Body of pancreas (tissue), 4 donors: ENCODE measurements at regions not wholly inside any gene's neighbourhood (a gene's known extent, or its start where the extent isn't known, plus 50 kb on each side); places are given as distances from the start of the nearest gene placed in this dataset.
A peak's percentile ranks its signal among the peaks of the same experiment; 100 is the strongest.

ENCODE experiments used
- ATAC-seq: fragments of 150-250 bp; one replicate; pipeline ENCODE4 v1.9.1; 2016
- DNase-seq, 4 donors: peaks; one replicate each; pipeline ENCODE4 v3.0.0-alpha.2; 2019
- H3K27ac ChIP-seq, 4 donors: fragments of 200-600 bp; sonication (generic); 1 replicate in 3 of 4; 2 replicates in 1 of 4; pipeline versions ENCODE4 v1.5.1 to v1.6.1; 2016 to 2019; ENCODE audit warnings: mild to moderate bottlenecking in 1 of 4, mixed read lengths in 1 of 4, moderate library complexity in 1 of 4
- H3K27me3 ChIP-seq, 2 donors: fragments of 200-600 bp; sonication (generic); one replicate each; pipeline ENCODE4 v1.6.0; 2016; ENCODE audit warnings: mild to moderate bottlenecking in 1 of 2
- H3K36me3 ChIP-seq, 2 donors: fragments of 200-600 bp; sonication (generic); replicated peaks in 1 of 2; 2 replicates each; pipeline ENCODE4 v1.5.1; 2016; ENCODE audit warnings: low read depth in 2 of 2; ENCODE audit not compliant: insufficient read depth in 1 of 2
- H3K4me1 ChIP-seq: fragments of 200-600 bp; sonication (generic); one replicate; pipeline ENCODE4 v1.6.0; 2016
- H3K4me3 ChIP-seq, 2 donors: fragments of 200-600 bp; sonication (generic); 1 replicate in 1 of 2; 2 replicates in 1 of 2; pipeline ENCODE4 v1.5.1; 2016 to 2019
- H3K9me3 ChIP-seq, 3 donors: fragments of 200-600 bp; sonication (generic); 1 replicate in 2 of 3; 2 replicates in 1 of 3; pipeline ENCODE4 v1.5.1; 2016
- POLR2A ChIP-seq, 3 donors: fragments of 450-650 bp; IDR thresholded peaks; one replicate each; pipeline ENCODE4 v1.6.1; 2016; ENCODE audit warnings: antibody characterized with exemption in 3 of 3, mild to moderate bottlenecking in 2 of 3
- WGBS, 2 donors: methylation state at CpG; one replicate each; pipeline ENCODE4 v1.1.5; 2017; 5-methylcytosine and 5-hydroxymethylcytosine counted together
- intact Hi-C: fragments of 100-400 bp; cut with DNase I; formaldehyde crosslinking; loops from one replicate; pipeline ENCODE4 v1.15.1; 2023
- TF ChIP-seq, protein P1 (sequence below), 7 experiments: fragments of 450-650 bp in 4 of 7; fragments of 200-600 bp in 3 of 7; sonication (generic) in 3 of 7; IDR thresholded peaks; one replicate each; pipeline ENCODE4 v1.5.1; 2016 to 2019; ENCODE audit warnings: antibody characterized with exemption in 7 of 7

- H3K27ac ChIP-seq: no peak overlapping the region
- no peaks in the 10 kb centered on the region for H3K36me3 ChIP-seq
- no peaks in the 10 kb centered on the region for H3K27me3 ChIP-seq
- H3K4me3 ChIP-seq: no peak overlapping the region
- no peak for TF ChIP-seq POLR2A (IDR thresholded peaks at IDR 0.05)
- TF ChIP-seq, protein P1, sequence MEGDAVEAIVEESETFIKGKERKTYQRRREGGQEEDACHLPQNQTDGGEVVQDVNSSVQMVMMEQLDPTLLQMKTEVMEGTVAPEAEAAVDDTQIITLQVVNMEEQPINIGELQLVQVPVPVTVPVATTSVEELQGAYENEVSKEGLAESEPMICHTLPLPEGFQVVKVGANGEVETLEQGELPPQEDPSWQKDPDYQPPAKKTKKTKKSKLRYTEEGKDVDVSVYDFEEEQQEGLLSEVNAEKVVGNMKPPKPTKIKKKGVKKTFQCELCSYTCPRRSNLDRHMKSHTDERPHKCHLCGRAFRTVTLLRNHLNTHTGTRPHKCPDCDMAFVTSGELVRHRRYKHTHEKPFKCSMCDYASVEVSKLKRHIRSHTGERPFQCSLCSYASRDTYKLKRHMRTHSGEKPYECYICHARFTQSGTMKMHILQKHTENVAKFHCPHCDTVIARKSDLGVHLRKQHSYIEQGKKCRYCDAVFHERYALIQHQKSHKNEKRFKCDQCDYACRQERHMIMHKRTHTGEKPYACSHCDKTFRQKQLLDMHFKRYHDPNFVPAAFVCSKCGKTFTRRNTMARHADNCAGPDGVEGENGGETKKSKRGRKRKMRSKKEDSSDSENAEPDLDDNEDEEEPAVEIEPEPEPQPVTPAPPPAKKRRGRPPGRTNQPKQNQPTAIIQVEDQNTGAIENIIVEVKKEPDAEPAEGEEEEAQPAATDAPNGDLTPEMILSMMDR (IDR thresholded peaks at IDR 0.05): no peak
- no peaks in the 10 kb centered on the region for H3K4me1 ChIP-seq
- ATAC-seq (no peak), DNase-seq (no peak)
- intact Hi-C loops: no loop called here
- WGBS, 2 donors: 74 to 87% methylated on average over 2 of the region's 2 CpGs
- H3K9me3 ChIP-seq: no peaks in the 10 kb centered on the region
Observed at GRCh38 chr15:96583671-96584070, 253.2 kb downstream of the NR2F2 start.

- H3K4me1 ChIP-seq: no peaks in the 10 kb centered on the region
- H3K27me3 ChIP-seq: no peaks in the 10 kb centered on the region
- TF ChIP-seq, protein P1 (IDR thresholded peaks at IDR 0.05): peak in 1 of 7 experiments; percentile 10
- no peak for TF ChIP-seq POLR2A (IDR thresholded peaks at IDR 0.05)
- DNase-seq (no peak), ATAC-seq (no peak)
- H3K4me3 ChIP-seq: no peak overlapping the region
- 33 to 35% methylated on average over 9 of the region's 9 CpGs for WGBS, 2 donors
- H3K27ac ChIP-seq: no peak overlapping the region
- no peaks in the 10 kb centered on the region for H3K9me3 ChIP-seq
- intact Hi-C loops: no loop called here
- H3K36me3 ChIP-seq: no peaks in the 10 kb centered on the region
Observed at GRCh38 chr15:96585484-96586386, 255.2 kb downstream of the NR2F2 start.

DNA sequence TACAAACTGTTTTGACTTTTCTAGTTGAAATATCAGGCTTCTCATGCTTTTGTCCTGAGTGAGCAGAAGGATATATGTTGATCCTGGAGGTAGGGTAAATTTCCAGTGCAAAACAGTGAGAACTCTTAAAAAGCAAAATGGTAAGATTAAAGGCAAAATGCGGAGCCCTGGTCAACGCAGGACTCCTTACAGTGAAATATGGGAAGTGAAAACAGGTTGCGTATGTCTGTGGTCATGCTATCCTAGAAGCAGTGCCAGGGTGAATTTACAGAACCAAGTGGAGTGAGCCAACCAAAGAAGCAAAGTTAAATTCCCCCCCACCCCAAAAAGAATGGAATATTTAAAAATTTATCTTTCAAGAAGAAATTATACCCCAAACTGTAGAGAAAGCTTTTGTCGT, 256.4 kb downstream of the NR2F2 start:
- Histone ChIP-seq H3K27me3 (no peaks in the 10 kb centered on the region), H3K36me3 (no peaks in the 10 kb centered on the region), H3K27ac (no peak overlapping the region), H3K9me3 (no peaks in the 10 kb centered on the region), H3K4me1 (no peaks in the 10 kb centered on the region), H3K4me3 (no peak overlapping the region)
- ATAC-seq: no peak
- 65 to 68% methylated on average over 4 of the region's 4 CpGs for WGBS, 2 donors
- TF ChIP-seq POLR2A (IDR thresholded peaks at IDR 0.05): no peak
- TF ChIP-seq, protein P1 (IDR thresholded peaks at IDR 0.05): no peak
- peak in 1 of 4 donors; percentile 12 for DNase-seq
- intact Hi-C loops: no loop called here

DNA sequence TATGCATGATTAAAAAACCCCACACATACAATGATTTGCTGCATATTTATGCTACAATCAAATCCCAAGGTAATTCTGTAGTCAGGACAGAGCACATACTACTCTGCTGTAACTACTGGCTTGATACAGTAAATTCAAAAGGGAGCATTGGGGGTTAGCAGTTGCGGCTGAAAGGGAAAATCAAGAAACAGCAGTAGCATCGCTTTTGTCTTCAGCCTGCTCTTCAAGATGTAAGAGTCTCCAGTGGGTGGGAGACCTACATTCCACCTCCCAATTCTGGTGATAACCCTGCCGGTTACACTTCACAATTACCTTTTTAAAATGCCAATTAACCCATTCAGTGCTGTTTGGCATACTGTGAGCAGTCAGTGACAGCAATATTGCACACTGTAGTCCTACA, 259.4 kb downstream of the NR2F2 start:
- intact Hi-C loops: no loop called here
- DNase-seq (no peak), ATAC-seq (no peak)
- Histone ChIP-seq H3K27ac (no peak overlapping the region), H3K4me3 (no peak overlapping the region), H3K9me3 (no peaks in the 10 kb centered on the region), H3K36me3 (no peaks in the 10 kb centered on the region), H3K4me1 (no peaks in the 10 kb centered on the region), H3K27me3 (peaks cover 0 to 3% of the 10 kb centered on the region in 2 donors)
- TF ChIP-seq, protein P1 (IDR thresholded peaks at IDR 0.05): no peak
- TF ChIP-seq POLR2A (IDR thresholded peaks at IDR 0.05): no peak
- WGBS, 2 donors: 41 to 48% methylated on average over 3 of the region's 3 CpGs

- H3K27me3 ChIP-seq: peaks cover 0 to 3% of the 10 kb centered on the region in 2 donors
- no peak for TF ChIP-seq POLR2A (IDR thresholded peaks at IDR 0.05)
- TF ChIP-seq, protein P1 (IDR thresholded peaks at IDR 0.05): no peak
- no peak overlapping the region for H3K27ac ChIP-seq
- H3K4me1 ChIP-seq: no peaks in the 10 kb centered on the region
- H3K9me3 ChIP-seq: no peaks in the 10 kb centered on the region
- DNase-seq: no peak
- H3K4me3 ChIP-seq: no peak overlapping the region
- 24 to 37% methylated on average over 7 of the region's 7 CpGs for WGBS, 2 donors
- intact Hi-C loops: no loop called here
- ATAC-seq: no peak
- no peaks in the 10 kb centered on the region for H3K36me3 ChIP-seq
Observed at GRCh38 chr15:96593735-96594134, 263.2 kb downstream of the NR2F2 start.
